ENCODE measurements at regions not wholly inside any gene's neighbourhood (a gene's known extent, or its start where the extent isn't known, plus 50 kb on each side); places are given as distances from the start of the nearest gene placed in this dataset.

GRCh38 chr2:157995117-157995516 is 106.6 kb upstream of the UPP2 start:
- TF ChIP-seq CTCF (IDR thresholded peaks at IDR 0.05; ENCODE audit: insufficient read depth, low read length) (no peak), POLR2AphosphoS5 (IDR thresholded peaks at IDR 0.05; ENCODE audit: low read depth) (no peak), REST (IDR thresholded peaks at IDR 0.05; ENCODE audit: insufficient replicate concordance, low read depth) (no peak)

All from HL-60 (cell line).